ENCODE measurements at regions not wholly inside any gene's neighbourhood (a gene's known extent, or its start where the extent isn't known, plus 50 kb on each side); places are given as distances from the start of the nearest gene placed in this dataset.

DNA sequence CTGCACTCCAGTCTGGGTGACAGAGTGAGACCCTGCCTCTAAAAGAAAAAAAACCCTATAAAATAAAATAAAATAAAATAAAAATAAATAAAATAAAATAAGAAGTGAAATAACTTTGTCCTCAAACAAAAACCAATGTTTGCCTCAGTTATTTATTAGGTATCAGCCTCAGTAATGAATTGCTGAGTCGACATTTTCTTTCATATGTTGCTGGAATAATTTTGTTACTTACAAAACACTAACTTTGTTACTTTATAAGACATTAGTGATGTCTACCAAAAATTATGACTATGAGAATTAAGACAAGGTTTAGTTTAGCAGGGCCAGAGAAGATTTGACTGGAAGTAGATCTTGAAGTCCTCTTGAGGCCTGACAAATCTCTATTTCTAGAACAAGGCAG is 2074.5 kb upstream of the PCDH20 start:
- Histone ChIP-seq H4K8ac (ENCODE audit: low read depth, low read length) (no peak overlapping the region), H4K91ac (ENCODE audit: low read depth, low read length) (no peak overlapping the region), H3K27ac (ENCODE audit: low read depth, low read length) (no peak overlapping the region), H3K18ac (ENCODE audit: low read length) (no peak overlapping the region), H2BK5ac (ENCODE audit: low read depth, low read length, poor library complexity) (no peak overlapping the region), H4K12ac (ENCODE audit: low read depth, low read length) (no peak overlapping the region), H3K4me1 (ENCODE audit: control insufficient read depth in 1 of 2, insufficient read depth in 2 of 2, low read length in 2 of 2) (no peaks in the 10 kb centered on the region), H2AK5ac (ENCODE audit: low read length) (no peak overlapping the region), H3K14ac (ENCODE audit: low read length) (no peak overlapping the region), H3K23ac (ENCODE audit: low read length) (no peak overlapping the region), H3K36me3 (ENCODE audit: control insufficient read depth in 1 of 2, insufficient read depth in 2 of 2, low read length in 2 of 2) (no peaks in the 10 kb centered on the region), H3K4ac (ENCODE audit: low read depth, low read length) (no peak overlapping the region), H3K9me3 (ENCODE audit: insufficient read depth, low read depth, low read length) (peaks cover 2% of the 10 kb centered on the region), H2BK12ac (ENCODE audit: low read length) (no peak overlapping the region), H2BK120ac (ENCODE audit: insufficient read depth, low read length, poor library complexity) (no peak overlapping the region), H3K79me1 (ENCODE audit: low read length) (no peaks in the 10 kb centered on the region), H3K4me2 (ENCODE audit: low read length) (no peak overlapping the region), H2AFZ (ENCODE audit: insufficient read depth, low read length, poor library complexity) (no peak overlapping the region), H3K4me3 (ENCODE audit: low read depth, low read length) (no peak overlapping the region), H3K79me2 (ENCODE audit: control insufficient read depth, insufficient read depth, low read length, poor library complexity) (no peaks in the 10 kb centered on the region), H3K27me3 (ENCODE audit: insufficient read depth, low read length) (no peaks in the 10 kb centered on the region), H3K9ac (ENCODE audit: low read length) (no peak overlapping the region)
- WGBS (ENCODE audit: extremely low coverage, insufficient coverage, insufficient read length): no CpG with 5 or more reads among the region's 1 CpG
- no peak for DNase-seq

- no peak overlapping the region for H3K14ac ChIP-seq (ENCODE audit: low read length)
- DNase-seq: no peak
- no peak overlapping the region for H4K91ac ChIP-seq (ENCODE audit: low read depth, low read length)
- H3K9me3 ChIP-seq (ENCODE audit: insufficient read depth, low read depth, low read length): peaks cover 2% of the 10 kb centered on the region
- H2BK12ac ChIP-seq (ENCODE audit: low read length): no peak overlapping the region
- no peak overlapping the region for H2AK5ac ChIP-seq (ENCODE audit: low read length)
- H4K8ac ChIP-seq (ENCODE audit: low read depth, low read length): no peak overlapping the region
- no peak overlapping the region for H4K12ac ChIP-seq (ENCODE audit: low read depth, low read length)
- no peaks in the 10 kb centered on the region for H3K36me3 ChIP-seq (ENCODE audit: control insufficient read depth in 1 of 2, insufficient read depth in 2 of 2, low read length in 2 of 2)
- no peak overlapping the region for H2BK5ac ChIP-seq (ENCODE audit: low read depth, low read length, poor library complexity)
- H2BK120ac ChIP-seq (ENCODE audit: insufficient read depth, low read length, poor library complexity): no peak overlapping the region
- no peak overlapping the region for H2AFZ ChIP-seq (ENCODE audit: insufficient read depth, low read length, poor library complexity)
- no peak overlapping the region for H3K9ac ChIP-seq (ENCODE audit: low read length)
- H3K27me3 ChIP-seq (ENCODE audit: insufficient read depth, low read length): no peaks in the 10 kb centered on the region
- H3K79me1 ChIP-seq (ENCODE audit: low read length): no peaks in the 10 kb centered on the region
- no peaks in the 10 kb centered on the region for H3K79me2 ChIP-seq (ENCODE audit: control insufficient read depth, insufficient read depth, low read length, poor library complexity)
- H3K27ac ChIP-seq (ENCODE audit: low read depth, low read length): no peak overlapping the region
- H3K18ac ChIP-seq (ENCODE audit: low read length): no peak overlapping the region
- H3K4me3 ChIP-seq (ENCODE audit: low read depth, low read length): no peak overlapping the region
- H3K4ac ChIP-seq (ENCODE audit: low read depth, low read length): no peak overlapping the region
- no peaks in the 10 kb centered on the region for H3K4me1 ChIP-seq (ENCODE audit: control insufficient read depth in 1 of 2, insufficient read depth in 2 of 2, low read length in 2 of 2)
- no peak overlapping the region for H3K23ac ChIP-seq (ENCODE audit: low read length)
- H3K4me2 ChIP-seq (ENCODE audit: low read length): no peak overlapping the region
Observed at GRCh38 chr13:63481334-63481733, 2065.7 kb upstream of the PCDH20 start.

DNA sequence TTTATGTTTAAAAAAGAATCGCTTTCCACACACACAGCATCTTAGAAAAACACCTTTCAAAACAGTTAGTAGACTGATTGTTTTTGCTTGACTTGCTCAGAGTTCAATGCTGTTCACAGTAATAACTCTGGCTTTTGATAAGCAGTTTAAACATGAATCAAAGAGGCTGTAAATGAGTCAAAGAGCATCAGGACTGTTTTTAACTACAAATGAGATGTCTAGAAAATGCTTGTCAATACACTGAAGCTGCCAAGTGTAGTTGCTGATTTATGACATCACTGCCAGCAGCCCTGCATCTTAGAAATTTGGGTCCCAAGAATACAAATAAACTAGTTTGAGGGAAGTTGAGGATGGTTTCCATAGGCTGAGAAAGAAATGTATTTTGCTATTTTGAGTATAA is 2057.1 kb upstream of the PCDH20 start:
- no peak overlapping the region for H3K27ac ChIP-seq (ENCODE audit: low read depth, low read length)
- no peaks in the 10 kb centered on the region for H3K4me1 ChIP-seq (ENCODE audit: control insufficient read depth in 1 of 2, insufficient read depth in 2 of 2, low read length in 2 of 2)
- no peak overlapping the region for H3K4ac ChIP-seq (ENCODE audit: low read depth, low read length)
- no peak overlapping the region for H2BK120ac ChIP-seq (ENCODE audit: insufficient read depth, low read length, poor library complexity)
- no peaks in the 10 kb centered on the region for H3K79me1 ChIP-seq (ENCODE audit: low read length)
- no peak overlapping the region for H4K12ac ChIP-seq (ENCODE audit: low read depth, low read length)
- no peak overlapping the region for H3K14ac ChIP-seq (ENCODE audit: low read length)
- H3K18ac ChIP-seq (ENCODE audit: low read length): no peak overlapping the region
- H4K91ac ChIP-seq (ENCODE audit: low read depth, low read length): no peak overlapping the region
- no peak overlapping the region for H2AK5ac ChIP-seq (ENCODE audit: low read length)
- no peak for DNase-seq
- H2BK5ac ChIP-seq (ENCODE audit: low read depth, low read length, poor library complexity): no peak overlapping the region
- no peak overlapping the region for H2AFZ ChIP-seq (ENCODE audit: insufficient read depth, low read length, poor library complexity)
- no peak overlapping the region for H3K23ac ChIP-seq (ENCODE audit: low read length)
- H3K9ac ChIP-seq (ENCODE audit: low read length): no peak overlapping the region
- H4K8ac ChIP-seq (ENCODE audit: low read depth, low read length): no peak overlapping the region
- H3K9me3 ChIP-seq (ENCODE audit: insufficient read depth, low read depth, low read length): no peaks in the 10 kb centered on the region
- H3K27me3 ChIP-seq (ENCODE audit: insufficient read depth, low read length): no peaks in the 10 kb centered on the region
- H3K4me2 ChIP-seq (ENCODE audit: low read length): no peak overlapping the region
- H3K36me3 ChIP-seq (ENCODE audit: control insufficient read depth in 1 of 2, insufficient read depth in 2 of 2, low read length in 2 of 2): no peaks in the 10 kb centered on the region
- no peak overlapping the region for H3K4me3 ChIP-seq (ENCODE audit: low read depth, low read length)
- H2BK12ac ChIP-seq (ENCODE audit: low read length): no peak overlapping the region
- no CpG with 5 or more reads among the region's 1 CpG for WGBS (ENCODE audit: extremely low coverage, insufficient coverage, insufficient read length)
- no peaks in the 10 kb centered on the region for H3K79me2 ChIP-seq (ENCODE audit: control insufficient read depth, insufficient read depth, low read length, poor library complexity)

GRCh38 chr13:63463782-63464610 is 2048.3 kb upstream of the PCDH20 start:
- Histone ChIP-seq H3K23ac (ENCODE audit: low read length) (no peak overlapping the region), H3K4ac (ENCODE audit: low read depth, low read length) (no peak overlapping the region), H2AFZ (ENCODE audit: insufficient read depth, low read length, poor library complexity) (no peak overlapping the region), H3K14ac (ENCODE audit: low read length) (no peak overlapping the region), H3K79me1 (ENCODE audit: low read length) (no peaks in the 10 kb centered on the region), H3K4me3 (ENCODE audit: low read depth, low read length) (no peak overlapping the region), H4K8ac (ENCODE audit: low read depth, low read length) (no peak overlapping the region), H4K12ac (ENCODE audit: low read depth, low read length) (no peak overlapping the region), H3K9ac (ENCODE audit: low read length) (no peak overlapping the region), H3K4me2 (ENCODE audit: low read length) (no peak overlapping the region), H2AK5ac (ENCODE audit: low read length) (no peak overlapping the region), H3K18ac (ENCODE audit: low read length) (no peak overlapping the region), H2BK120ac (ENCODE audit: insufficient read depth, low read length, poor library complexity) (no peak overlapping the region), H3K36me3 (ENCODE audit: control insufficient read depth in 1 of 2, insufficient read depth in 2 of 2, low read length in 2 of 2) (no peaks in the 10 kb centered on the region), H3K27ac (ENCODE audit: low read depth, low read length) (no peak overlapping the region), H3K9me3 (ENCODE audit: insufficient read depth, low read depth, low read length) (no peaks in the 10 kb centered on the region), H3K4me1 (ENCODE audit: control insufficient read depth in 1 of 2, insufficient read depth in 2 of 2, low read length in 2 of 2) (no peaks in the 10 kb centered on the region), H4K91ac (ENCODE audit: low read depth, low read length) (no peak overlapping the region), H3K27me3 (ENCODE audit: insufficient read depth, low read length) (no peaks in the 10 kb centered on the region), H2BK5ac (ENCODE audit: low read depth, low read length, poor library complexity) (no peak overlapping the region), H2BK12ac (ENCODE audit: low read length) (no peak overlapping the region), H3K79me2 (ENCODE audit: control insufficient read depth, insufficient read depth, low read length, poor library complexity) (no peaks in the 10 kb centered on the region)
- DNase-seq: no peak
- WGBS (ENCODE audit: extremely low coverage, insufficient coverage, insufficient read length): no CpG with 5 or more reads among the region's 1 CpG
